WTC11 (cell line): ENCODE measurements at regions not wholly inside any gene's neighbourhood (a gene's known extent, or its start where the extent isn't known, plus 50 kb on each side); places are given as distances from the start of the nearest gene placed in this dataset.

ENCODE experiments used
- ATAC-seq: fragments of 200-7000 bp; cut with Tn5 transposase; 2 replicates; pipeline ENCODE4 v1.10.0; 2021; ENCODE audit warnings: mild to moderate bottlenecking, moderate library complexity
- CTCF ChIA-PET: fragments of 300-600 bp; sonication (Branson Sonifier 250); formaldehyde crosslinking; loops from one replicate; lab custom pipeline; 2021; ENCODE audit warnings: antibody characterized with exemption; lab: Charles Lee
- POLR2A ChIA-PET: fragments of 350-600 bp; sonication (Branson Sonifier 250); formaldehyde crosslinking; loops from one replicate; lab custom pipeline; 2021; ENCODE audit warnings: antibody characterized with exemption; lab: Charles Lee
- DNase-seq: peaks from one replicate; pipeline ENCODE4 v3.0.0; 2021; ENCODE audit warnings: low spot score
- H3K27ac Mint-ChIP-seq: 2 replicates; pipeline ENCODE4 v1.8.0; 2021; ENCODE audit warnings: mixed read lengths
- H3K27me3 Mint-ChIP-seq: 2 replicates; pipeline ENCODE4 v1.8.0; 2021; ENCODE audit warnings: low read depth, mild to moderate bottlenecking, moderate library complexity, mixed read lengths
- H3K36me3 Mint-ChIP-seq: 2 replicates; pipeline ENCODE4 v1.8.0; 2021; ENCODE audit warnings: mixed read lengths
- H3K4me1 Mint-ChIP-seq: 2 replicates; pipeline ENCODE4 v1.8.0; 2022; ENCODE audit warnings: mixed read lengths
- H3K4me3 Mint-ChIP-seq: 2 replicates; pipeline ENCODE4 v1.8.0; 2021; ENCODE audit warnings: mild to moderate bottlenecking, moderate library complexity, mixed read lengths
- H3K9me3 Mint-ChIP-seq: 2 replicates; pipeline ENCODE4 v1.8.0; 2021; ENCODE audit warnings: mixed read lengths
- ATF1 ChIP-seq: sonication (generic); formaldehyde crosslinking; IDR thresholded peaks from 2 replicates; pipeline ENCODE4 v1.8.1; 2023; ENCODE audit warnings: mild to moderate bottlenecking, moderate library complexity, missing genetic modification reagents
- CREM ChIP-seq: sonication (generic); formaldehyde crosslinking; IDR thresholded peaks from 2 replicates; pipeline ENCODE4 v1.8.1; 2022; ENCODE audit warnings: mild to moderate bottlenecking, missing genetic modification reagents, moderate library complexity
- ESRRA ChIP-seq: sonication (generic); formaldehyde crosslinking; IDR thresholded peaks from 2 replicates; pipeline ENCODE4 v1.8.1; 2022; ENCODE audit warnings: mild to moderate bottlenecking, missing genetic modification reagents, borderline replicate concordance
- KAT7 ChIP-seq: sonication (generic); formaldehyde crosslinking; IDR thresholded peaks from 2 replicates; pipeline ENCODE4 v1.8.1; 2023; ENCODE audit warnings: missing genetic modification reagents, mild to moderate bottlenecking, borderline replicate concordance
- MYBL2 ChIP-seq: sonication (generic); formaldehyde crosslinking; IDR thresholded peaks from 2 replicates; pipeline ENCODE4 v1.8.1; 2023; ENCODE audit warnings: mild to moderate bottlenecking, moderate library complexity, missing genetic modification reagents
- NR1H2 ChIP-seq: sonication (generic); formaldehyde crosslinking; IDR thresholded peaks from 2 replicates; pipeline ENCODE4 v1.9.0; 2021; ENCODE audit warnings: mild to moderate bottlenecking, moderate library complexity, missing genetic modification reagents
- NR3C1 ChIP-seq: sonication (generic); formaldehyde crosslinking; conservative IDR thresholded peaks from 2 replicates; pipeline ENCODE4 v1.8.1; 2023; ENCODE audit warnings: low read depth, mild to moderate bottlenecking, missing genetic modification reagents
- PRRX2 ChIP-seq: fragments of 250-450 bp; sonication (Bioruptor Pico); IDR thresholded peaks from 2 replicates; pipeline ENCODE4 v1.8.0; 2021; ENCODE audit warnings: mild to moderate bottlenecking
- SOX15 ChIP-seq: fragments of 250-450 bp; sonication (Bioruptor Pico); IDR thresholded peaks from 2 replicates; pipeline ENCODE4 v1.9.0; 2021; ENCODE audit warnings: mild to moderate bottlenecking
- ZBTB21 ChIP-seq: sonication (generic); formaldehyde crosslinking; IDR thresholded peaks from 2 replicates; pipeline ENCODE4 v1.8.1; 2023; ENCODE audit warnings: mild to moderate bottlenecking, missing genetic modification reagents, borderline replicate concordance
- ZNF317 ChIP-seq: sonication (generic); formaldehyde crosslinking; IDR thresholded peaks from 2 replicates; pipeline ENCODE4 v1.8.1; 2023; ENCODE audit warnings: low read depth, mild to moderate bottlenecking, moderate library complexity, missing genetic modification reagents, borderline replicate concordance
- ZNF416 ChIP-seq: fragments of 250-450 bp; sonication (Bioruptor Pico); IDR thresholded peaks from 2 replicates; pipeline ENCODE4 v1.9.0; 2021; ENCODE audit warnings: mild to moderate bottlenecking, inconsistent platforms
- ZNF671 ChIP-seq: fragments of 250-450 bp; sonication (Bioruptor Pico); IDR thresholded peaks from 2 replicates; pipeline ENCODE4 v1.8.0; 2021; ENCODE audit warnings: mild to moderate bottlenecking
- TF ChIP-seq, protein P1 (sequence below): fragments of 250-450 bp; sonication (Bioruptor Pico); IDR thresholded peaks from 2 replicates; pipeline ENCODE4 v1.9.0; 2021; ENCODE audit warnings: mild to moderate bottlenecking, borderline replicate concordance
- TF ChIP-seq, protein P2 (sequence below): sonication (generic); formaldehyde crosslinking; IDR thresholded peaks from 2 replicates; pipeline ENCODE4 v1.8.0; 2022; ENCODE audit warnings: missing genetic modification reagents
- TF ChIP-seq, protein P3 (sequence below): sonication (generic); formaldehyde crosslinking; IDR thresholded peaks from 2 replicates; pipeline ENCODE4 v1.8.1; 2023; ENCODE audit warnings: mild to moderate bottlenecking, missing genetic modification reagents, moderate library complexity
- TF ChIP-seq, protein P4 (sequence below): fragments of 250-450 bp; sonication (Bioruptor Pico); IDR thresholded peaks from 2 replicates; pipeline ENCODE4 v1.9.0; 2021; ENCODE audit warnings: mild to moderate bottlenecking
- TF ChIP-seq, protein P5 (sequence below): sonication (generic); formaldehyde crosslinking; IDR thresholded peaks from 2 replicates; pipeline ENCODE4 v1.8.0; 2023; ENCODE audit warnings: missing genetic modification reagents
- TF ChIP-seq, protein P6 (sequence below): sonication (generic); formaldehyde crosslinking; IDR thresholded peaks from 2 replicates; pipeline ENCODE4 v1.8.1; 2023; ENCODE audit warnings: mild to moderate bottlenecking, missing genetic modification reagents, moderate library complexity

DNA sequence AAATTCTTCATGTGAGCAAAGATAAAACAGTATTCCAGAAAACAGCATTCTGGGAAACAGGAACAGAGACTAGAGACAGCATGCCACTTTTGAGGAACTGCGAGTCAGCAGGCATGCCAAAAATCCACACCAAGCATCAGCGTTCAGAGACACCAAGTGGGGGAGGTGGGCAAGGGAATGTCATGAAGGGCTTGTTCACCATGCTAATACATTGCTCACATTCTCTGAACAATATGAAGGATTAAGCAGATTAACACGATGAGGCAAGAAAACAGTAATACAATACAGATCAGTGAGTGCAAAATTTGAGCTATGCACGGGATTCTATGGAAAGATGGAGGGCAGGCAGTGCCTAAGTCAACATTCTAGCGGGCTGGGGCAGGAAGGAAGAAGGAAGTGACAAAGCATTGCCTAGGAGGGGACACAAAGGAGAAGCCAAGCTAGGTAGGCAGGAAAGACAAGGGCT is 278.3 kb downstream of the FBXW7 start (continued):
- TF ChIP-seq MYBL2 (CRISPR knock-in tag), result no peak
- no peak for TF ChIP-seq ATF1 (CRISPR knock-in tag)

DNA sequence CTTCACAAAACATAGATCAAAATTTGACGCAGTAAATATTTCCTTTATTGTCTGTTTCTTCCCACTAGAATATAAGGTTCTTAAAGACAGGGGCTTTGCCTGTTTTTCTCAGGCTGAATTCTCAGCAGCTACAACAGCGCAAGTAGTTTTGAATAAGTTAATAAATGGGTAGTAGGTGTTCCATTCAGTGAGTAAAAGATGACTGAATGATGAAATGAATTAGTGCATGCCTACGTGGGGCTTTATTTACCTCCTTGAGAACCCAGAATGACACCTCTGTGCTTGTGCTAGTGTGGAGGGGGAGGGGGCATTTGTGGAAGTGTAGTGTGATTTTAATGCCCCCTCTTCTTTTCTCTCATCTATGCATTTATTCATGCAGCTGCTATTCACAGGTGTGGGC is 278.9 kb downstream of the FBXW7 start:
- no peak overlapping the region for H3K4me3 Mint-ChIP-seq
- peaks cover 44% of the 10 kb centered on the region for H3K9me3 Mint-ChIP-seq
- no peaks in the 10 kb centered on the region; the same call in 1 of the 2 replicates for H3K27me3 Mint-ChIP-seq
- TF ChIP-seq KAT7 (CRISPR knock-in tag), result no peak
- TF ChIP-seq, protein P1, sequence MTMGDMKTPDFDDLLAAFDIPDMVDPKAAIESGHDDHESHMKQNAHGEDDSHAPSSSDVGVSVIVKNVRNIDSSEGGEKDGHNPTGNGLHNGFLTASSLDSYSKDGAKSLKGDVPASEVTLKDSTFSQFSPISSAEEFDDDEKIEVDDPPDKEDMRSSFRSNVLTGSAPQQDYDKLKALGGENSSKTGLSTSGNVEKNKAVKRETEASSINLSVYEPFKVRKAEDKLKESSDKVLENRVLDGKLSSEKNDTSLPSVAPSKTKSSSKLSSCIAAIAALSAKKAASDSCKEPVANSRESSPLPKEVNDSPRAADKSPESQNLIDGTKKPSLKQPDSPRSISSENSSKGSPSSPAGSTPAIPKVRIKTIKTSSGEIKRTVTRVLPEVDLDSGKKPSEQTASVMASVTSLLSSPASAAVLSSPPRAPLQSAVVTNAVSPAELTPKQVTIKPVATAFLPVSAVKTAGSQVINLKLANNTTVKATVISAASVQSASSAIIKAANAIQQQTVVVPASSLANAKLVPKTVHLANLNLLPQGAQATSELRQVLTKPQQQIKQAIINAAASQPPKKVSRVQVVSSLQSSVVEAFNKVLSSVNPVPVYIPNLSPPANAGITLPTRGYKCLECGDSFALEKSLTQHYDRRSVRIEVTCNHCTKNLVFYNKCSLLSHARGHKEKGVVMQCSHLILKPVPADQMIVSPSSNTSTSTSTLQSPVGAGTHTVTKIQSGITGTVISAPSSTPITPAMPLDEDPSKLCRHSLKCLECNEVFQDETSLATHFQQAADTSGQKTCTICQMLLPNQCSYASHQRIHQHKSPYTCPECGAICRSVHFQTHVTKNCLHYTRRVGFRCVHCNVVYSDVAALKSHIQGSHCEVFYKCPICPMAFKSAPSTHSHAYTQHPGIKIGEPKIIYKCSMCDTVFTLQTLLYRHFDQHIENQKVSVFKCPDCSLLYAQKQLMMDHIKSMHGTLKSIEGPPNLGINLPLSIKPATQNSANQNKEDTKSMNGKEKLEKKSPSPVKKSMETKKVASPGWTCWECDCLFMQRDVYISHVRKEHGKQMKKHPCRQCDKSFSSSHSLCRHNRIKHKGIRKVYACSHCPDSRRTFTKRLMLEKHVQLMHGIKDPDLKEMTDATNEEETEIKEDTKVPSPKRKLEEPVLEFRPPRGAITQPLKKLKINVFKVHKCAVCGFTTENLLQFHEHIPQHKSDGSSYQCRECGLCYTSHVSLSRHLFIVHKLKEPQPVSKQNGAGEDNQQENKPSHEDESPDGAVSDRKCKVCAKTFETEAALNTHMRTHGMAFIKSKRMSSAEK, result no peak
- TF ChIP-seq, protein P2, sequence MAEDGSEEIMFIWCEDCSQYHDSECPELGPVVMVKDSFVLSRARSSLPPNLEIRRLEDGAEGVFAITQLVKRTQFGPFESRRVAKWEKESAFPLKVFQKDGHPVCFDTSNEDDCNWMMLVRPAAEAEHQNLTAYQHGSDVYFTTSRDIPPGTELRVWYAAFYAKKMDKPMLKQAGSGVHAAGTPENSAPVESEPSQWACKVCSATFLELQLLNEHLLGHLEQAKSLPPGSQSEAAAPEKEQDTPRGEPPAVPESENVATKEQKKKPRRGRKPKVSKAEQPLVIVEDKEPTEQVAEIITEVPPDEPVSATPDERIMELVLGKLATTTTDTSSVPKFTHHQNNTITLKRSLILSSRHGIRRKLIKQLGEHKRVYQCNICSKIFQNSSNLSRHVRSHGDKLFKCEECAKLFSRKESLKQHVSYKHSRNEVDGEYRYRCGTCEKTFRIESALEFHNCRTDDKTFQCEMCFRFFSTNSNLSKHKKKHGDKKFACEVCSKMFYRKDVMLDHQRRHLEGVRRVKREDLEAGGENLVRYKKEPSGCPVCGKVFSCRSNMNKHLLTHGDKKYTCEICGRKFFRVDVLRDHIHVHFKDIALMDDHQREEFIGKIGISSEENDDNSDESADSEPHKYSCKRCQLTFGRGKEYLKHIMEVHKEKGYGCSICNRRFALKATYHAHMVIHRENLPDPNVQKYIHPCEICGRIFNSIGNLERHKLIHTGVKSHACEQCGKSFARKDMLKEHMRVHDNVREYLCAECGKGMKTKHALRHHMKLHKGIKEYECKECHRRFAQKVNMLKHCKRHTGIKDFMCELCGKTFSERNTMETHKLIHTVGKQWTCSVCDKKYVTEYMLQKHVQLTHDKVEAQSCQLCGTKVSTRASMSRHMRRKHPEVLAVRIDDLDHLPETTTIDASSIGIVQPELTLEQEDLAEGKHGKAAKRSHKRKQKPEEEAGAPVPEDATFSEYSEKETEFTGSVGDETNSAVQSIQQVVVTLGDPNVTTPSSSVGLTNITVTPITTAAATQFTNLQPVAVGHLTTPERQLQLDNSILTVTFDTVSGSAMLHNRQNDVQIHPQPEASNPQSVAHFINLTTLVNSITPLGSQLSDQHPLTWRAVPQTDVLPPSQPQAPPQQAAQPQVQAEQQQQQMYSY, result no peak
- TF ChIP-seq ESRRA (CRISPR knock-in tag), result no peak
- TF ChIP-seq SOX15, result no peak
- TF ChIP-seq ZNF416, result no peak
- no peak for TF ChIP-seq PRRX2 (CRISPR knock-in tag)
- TF ChIP-seq ZNF671, result no peak
- TF ChIP-seq, protein P3, sequence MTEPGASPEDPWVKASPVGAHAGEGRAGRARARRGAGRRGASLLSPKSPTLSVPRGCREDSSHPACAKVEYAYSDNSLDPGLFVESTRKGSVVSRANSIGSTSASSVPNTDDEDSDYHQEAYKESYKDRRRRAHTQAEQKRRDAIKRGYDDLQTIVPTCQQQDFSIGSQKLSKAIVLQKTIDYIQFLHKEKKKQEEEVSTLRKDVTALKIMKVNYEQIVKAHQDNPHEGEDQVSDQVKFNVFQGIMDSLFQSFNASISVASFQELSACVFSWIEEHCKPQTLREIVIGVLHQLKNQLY (CRISPR knock-in tag), result no peak
- no peak for TF ChIP-seq MYBL2 (CRISPR knock-in tag)
- TF ChIP-seq, protein P4, sequence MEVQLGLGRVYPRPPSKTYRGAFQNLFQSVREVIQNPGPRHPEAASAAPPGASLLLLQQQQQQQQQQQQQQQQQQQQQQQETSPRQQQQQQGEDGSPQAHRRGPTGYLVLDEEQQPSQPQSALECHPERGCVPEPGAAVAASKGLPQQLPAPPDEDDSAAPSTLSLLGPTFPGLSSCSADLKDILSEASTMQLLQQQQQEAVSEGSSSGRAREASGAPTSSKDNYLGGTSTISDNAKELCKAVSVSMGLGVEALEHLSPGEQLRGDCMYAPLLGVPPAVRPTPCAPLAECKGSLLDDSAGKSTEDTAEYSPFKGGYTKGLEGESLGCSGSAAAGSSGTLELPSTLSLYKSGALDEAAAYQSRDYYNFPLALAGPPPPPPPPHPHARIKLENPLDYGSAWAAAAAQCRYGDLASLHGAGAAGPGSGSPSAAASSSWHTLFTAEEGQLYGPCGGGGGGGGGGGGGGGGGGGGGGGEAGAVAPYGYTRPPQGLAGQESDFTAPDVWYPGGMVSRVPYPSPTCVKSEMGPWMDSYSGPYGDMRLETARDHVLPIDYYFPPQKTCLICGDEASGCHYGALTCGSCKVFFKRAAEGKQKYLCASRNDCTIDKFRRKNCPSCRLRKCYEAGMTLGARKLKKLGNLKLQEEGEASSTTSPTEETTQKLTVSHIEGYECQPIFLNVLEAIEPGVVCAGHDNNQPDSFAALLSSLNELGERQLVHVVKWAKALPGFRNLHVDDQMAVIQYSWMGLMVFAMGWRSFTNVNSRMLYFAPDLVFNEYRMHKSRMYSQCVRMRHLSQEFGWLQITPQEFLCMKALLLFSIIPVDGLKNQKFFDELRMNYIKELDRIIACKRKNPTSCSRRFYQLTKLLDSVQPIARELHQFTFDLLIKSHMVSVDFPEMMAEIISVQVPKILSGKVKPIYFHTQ (CRISPR knock-in tag), result no peak
- TF ChIP-seq, protein P5, sequence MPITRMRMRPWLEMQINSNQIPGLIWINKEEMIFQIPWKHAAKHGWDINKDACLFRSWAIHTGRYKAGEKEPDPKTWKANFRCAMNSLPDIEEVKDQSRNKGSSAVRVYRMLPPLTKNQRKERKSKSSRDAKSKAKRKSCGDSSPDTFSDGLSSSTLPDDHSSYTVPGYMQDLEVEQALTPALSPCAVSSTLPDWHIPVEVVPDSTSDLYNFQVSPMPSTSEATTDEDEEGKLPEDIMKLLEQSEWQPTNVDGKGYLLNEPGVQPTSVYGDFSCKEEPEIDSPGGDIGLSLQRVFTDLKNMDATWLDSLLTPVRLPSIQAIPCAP (CRISPR knock-in tag), result no peak
- TF ChIP-seq ZNF317 (CRISPR knock-in tag), result no peak
- TF ChIP-seq NR3C1 (CRISPR knock-in tag), result no peak
- TF ChIP-seq, protein P6, sequence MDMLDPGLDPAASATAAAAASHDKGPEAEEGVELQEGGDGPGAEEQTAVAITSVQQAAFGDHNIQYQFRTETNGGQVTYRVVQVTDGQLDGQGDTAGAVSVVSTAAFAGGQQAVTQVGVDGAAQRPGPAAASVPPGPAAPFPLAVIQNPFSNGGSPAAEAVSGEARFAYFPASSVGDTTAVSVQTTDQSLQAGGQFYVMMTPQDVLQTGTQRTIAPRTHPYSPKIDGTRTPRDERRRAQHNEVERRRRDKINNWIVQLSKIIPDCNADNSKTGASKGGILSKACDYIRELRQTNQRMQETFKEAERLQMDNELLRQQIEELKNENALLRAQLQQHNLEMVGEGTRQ, result no peak
- TF ChIP-seq ZBTB21 (CRISPR knock-in tag), result no peak
- no peak for TF ChIP-seq CREM (CRISPR knock-in tag)
- TF ChIP-seq NR1H2 (CRISPR knock-in tag), result no peak
- TF ChIP-seq, all 79 proteins: peak for 0
- ChIA-PET CTCF (no interaction called here), POLR2A (no interaction called here)
- DNase-seq, result no peak
- no peak for ATAC-seq
- H3K4me1 Mint-ChIP-seq, result peaks cover 4% of the 10 kb centered on the region
- H3K27ac Mint-ChIP-seq, result no peak overlapping the region
- H3K36me3 Mint-ChIP-seq, result peaks cover 16% of the 10 kb centered on the region
